ENCODE measurements at regions not wholly inside any gene's neighbourhood (a gene's known extent, or its start where the extent isn't known, plus 50 kb on each side); places are given as distances from the start of the nearest gene placed in this dataset.

DNA sequence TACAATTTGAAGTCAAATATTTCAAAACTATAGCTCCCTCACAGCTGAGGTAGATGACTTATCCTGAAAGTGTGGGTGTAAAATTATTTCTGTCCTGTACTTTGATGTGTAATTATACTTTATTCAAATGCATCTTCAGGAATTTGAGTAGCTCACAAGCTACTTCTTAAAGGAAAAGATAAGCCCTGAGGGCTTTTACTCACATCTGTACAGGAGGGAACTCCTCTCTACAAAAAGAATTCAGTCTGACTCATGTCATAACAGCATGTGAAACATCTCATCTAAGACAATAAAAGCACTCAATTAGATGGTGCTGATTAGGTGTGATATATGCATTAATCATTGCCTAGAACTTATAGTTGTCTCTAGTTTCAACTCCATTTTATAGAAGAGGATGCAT, 452.0 kb downstream of the PRKD1 start:
- no peak for DNase-seq

DNA sequence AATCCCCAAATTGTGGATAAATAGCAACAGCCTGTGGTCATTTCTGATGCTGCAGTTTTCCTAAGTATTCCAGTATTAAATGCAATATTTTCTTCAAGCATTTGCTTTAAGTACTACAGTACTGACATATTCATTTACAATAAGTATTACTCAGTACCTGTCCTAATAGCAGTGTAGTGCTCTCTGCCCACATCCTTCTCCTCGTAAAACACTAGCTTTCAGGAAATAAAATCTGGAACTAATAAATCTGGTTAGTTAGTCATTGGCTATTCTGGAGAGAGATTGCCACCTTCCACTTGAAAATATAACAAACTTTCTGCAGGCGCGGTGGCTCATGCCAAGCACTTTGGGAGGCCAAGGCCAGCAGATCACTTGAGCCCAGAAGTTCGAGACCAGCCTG, 441.5 kb downstream of the PRKD1 start:
- DNase-seq: no peak

DNA sequence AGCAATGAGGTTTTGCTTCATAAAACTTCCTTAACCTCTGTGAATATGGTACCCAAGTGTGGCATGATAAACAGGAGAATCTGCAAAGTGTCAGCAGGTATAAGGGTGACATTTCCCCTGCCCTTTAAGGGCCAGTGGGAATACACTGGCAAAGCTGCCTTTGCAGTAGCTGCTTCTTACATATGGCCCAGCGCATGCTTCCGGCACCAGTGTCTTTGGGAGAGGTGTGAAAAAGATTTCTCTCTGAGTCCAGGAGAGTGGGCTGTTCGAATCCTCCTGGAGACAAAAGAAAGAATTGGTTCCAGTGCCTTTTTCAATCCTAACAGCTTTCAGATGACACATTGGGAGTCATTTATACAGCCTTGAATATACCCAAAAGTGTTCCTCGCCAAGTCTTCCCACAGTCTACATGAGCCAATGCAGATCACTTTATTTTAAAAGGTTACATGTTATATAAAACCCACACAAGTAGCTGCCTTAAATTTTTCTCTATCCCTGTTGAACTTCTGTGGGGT, 437.7 kb downstream of the PRKD1 start:
- no peak for DNase-seq

DNA sequence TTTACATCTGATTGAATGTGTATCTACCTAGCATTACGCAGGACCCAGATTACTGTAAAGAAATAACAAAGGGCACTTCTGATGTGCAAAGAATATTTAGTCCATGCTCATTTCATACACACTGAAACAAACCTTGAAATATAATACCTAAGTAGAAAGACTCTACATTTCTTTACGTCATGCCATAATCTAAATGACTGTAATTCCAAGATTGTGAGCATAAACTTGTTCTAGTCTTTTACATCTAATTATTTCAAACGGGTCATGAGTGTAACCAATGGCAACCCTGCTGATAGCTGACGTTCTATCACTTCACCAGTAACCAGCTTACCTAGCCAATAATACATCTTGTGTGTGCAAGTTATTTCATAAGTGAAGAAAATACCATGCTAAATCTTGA, 433.8 kb downstream of the PRKD1 start:
- no peak for DNase-seq

DNA sequence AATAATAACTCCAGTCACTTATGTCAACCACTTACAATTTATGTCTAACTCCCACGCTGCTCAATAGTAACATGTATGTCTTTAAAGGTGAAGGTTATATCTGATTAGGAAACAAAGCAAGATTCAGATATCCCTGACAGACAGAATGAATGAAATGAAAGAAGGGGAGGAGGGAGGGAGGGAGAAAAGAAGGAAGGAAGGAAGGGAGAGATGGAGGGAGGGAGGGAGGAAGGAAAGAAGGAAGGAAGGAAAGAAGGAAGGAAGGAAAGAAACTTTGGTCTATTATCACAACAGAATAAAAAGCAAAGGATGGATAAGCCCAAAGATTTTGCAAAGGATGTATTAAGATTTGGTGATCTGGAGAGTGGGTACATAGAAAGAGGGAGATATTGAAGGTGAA, 433.3 kb downstream of the PRKD1 start:
- no peak for DNase-seq

DNA sequence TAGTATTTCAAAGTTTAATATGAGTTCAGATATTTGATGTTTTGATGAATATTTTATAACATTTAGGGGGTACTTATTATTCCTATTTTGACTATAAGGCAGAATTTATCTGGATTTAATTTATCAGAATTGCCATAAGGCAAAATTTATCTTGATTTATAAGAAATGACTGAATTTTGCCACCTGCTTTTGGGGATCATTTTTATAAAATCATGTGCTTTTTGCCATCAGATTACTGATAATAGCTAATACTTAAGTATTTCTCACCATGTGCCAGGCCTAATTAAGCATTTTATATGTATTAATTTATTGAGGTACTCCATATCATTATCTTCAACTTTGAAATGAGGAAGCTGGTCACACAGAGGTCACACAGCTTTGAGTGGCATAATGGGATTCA, 423.7 kb downstream of the PRKD1 start:
- DNase-seq: no peak

DNA sequence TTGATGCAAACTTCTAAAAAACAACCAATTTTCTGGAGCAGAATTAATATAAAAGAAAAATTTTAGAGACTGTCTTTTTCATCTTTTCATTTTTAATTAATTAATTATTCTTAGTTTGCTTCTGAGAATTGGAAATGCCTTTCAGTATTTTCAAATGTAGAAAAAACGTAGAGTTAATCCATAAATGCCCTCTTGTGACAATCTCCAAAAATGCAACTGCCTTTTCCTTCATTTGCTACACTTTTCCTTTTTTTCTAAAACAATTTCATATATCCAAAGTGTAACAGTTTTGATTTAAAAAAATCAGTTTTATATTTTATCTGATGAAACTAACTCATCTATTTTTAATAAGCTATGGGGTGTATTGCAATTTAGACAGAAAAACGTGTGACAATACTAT, 409.3 kb downstream of the PRKD1 start:
- no peak for DNase-seq

DNA sequence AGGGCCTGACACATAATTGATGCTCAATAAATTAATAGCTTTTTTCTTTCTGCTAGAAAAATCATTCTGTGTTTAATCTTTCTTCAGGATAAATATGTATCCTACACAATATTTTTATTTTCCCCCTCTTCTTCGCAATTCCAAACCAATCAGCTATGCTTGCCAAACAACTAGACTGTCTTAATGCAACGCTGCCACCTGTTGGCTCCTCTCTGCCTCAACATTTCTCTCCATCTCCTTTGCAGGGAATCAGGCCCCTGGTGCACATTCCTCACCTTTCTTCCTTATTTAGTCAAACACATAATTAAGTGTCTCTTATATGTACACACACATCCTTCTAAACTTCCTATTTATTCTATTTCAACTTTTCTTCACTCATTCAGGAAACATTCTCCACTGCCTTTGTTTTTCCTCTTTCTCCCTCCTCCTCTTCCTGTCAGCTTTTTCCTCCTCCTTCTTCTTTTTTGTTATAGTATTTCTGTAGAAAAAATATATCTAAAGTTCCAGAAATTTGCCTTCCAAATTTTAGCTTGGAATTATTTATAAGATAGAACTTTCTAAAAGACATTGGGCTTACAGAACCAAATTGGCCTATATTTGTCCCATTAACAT, 406.0 kb downstream of the PRKD1 start:
- peak; percentile 15 for DNase-seq

Measured in activated CD4-positive, alpha-beta T cell treated with anti-CD3 and anti-CD28 coated beads for 48 hours (primary cell).